ES-I3 (cell line): ENCODE measurements at regions not wholly inside any gene's neighbourhood (a gene's known extent, or its start where the extent isn't known, plus 50 kb on each side); places are given as distances from the start of the nearest gene placed in this dataset.
"Not testable (repeated sequence)": the region's sequence is repeated elsewhere in the genome, so short reads cannot be mapped to it uniquely, and the experiment has no call there.

Experiments used
- H3K36me3 ChIP-seq: 2 replicates; pipeline ENCODE4 v1.6.1; 2013; ENCODE audit warnings: mild to moderate bottlenecking, low read length, control low read depth, moderate library complexity; ENCODE audit not compliant: insufficient read depth
- H3K4me1 ChIP-seq: 2 replicates; pipeline ENCODE4 v1.6.1; 2013; ENCODE audit warnings: mild to moderate bottlenecking, control low read depth, low read length; ENCODE audit not compliant: insufficient read depth
- H3K9ac ChIP-seq: 2 replicates; pipeline ENCODE4 v1.6.1; 2013; ENCODE audit warnings: low read depth, mild to moderate bottlenecking, low read length, moderate library complexity
- H3K9me3 ChIP-seq: 2 replicates; pipeline ENCODE4 v1.6.1; 2013; ENCODE audit warnings: mild to moderate bottlenecking, low read length, moderate library complexity; ENCODE audit not compliant: control insufficient read depth, insufficient read depth

DNA sequence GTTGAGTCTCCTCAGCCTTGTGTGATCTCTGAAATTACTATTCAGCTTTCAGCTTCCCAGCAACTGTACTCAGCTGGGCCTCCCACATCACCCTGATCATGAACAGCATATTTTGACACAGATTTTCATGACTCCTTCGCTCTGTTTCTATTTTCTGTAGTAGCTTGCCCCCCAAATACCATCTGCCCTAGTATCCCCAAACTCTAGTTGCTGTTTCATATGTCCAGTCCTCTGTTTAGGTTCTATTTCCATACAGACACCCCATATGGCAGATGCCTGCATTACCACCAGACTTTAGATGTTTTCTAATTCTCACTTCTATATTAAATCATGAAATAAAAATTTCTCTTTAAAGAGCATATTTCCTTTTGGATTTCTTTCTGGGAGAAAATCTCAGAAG is 217.2 kb upstream of the ARPP21 start:
- Histone ChIP-seq H3K9me3 (no peaks in the 10 kb centered on the region), H3K9ac (no peak overlapping the region), H3K36me3 (no peaks in the 10 kb centered on the region), H3K4me1 (no peaks in the 10 kb centered on the region)

DNA sequence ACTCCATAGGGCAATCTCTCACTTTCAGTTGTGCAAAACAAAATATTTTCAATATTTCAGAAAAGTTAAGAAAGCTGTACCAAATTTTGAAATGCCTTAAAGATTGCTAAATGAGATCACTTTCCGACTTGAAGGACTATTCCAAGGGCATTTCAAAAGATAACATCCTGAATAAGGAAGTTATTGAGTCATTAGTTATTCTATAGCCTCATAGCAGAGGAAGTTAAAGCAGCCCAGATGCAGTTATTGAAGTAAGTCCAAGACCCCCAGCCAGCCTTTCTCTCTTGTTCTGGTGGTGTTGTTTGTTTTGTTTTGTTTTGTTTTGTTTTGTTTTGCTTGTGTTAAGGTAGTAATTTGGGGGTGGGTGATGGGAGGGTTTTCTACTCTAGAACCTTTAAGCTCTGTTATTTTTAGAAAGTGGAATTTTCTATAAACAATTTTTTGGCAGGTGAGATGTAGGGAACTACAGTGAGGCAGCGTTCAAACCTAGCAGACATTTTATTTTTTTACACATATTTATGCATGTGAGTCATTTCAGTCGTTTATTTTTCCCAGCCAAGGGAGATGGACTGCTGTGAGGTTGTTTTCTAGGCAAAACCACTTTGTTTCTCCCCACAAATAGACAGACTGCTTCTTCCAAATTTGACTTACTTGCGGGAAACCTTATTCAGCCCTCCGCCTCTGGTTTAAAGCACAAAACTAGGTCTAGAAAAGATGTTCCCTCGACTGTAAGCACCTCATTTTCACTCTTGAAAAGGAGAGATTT is 216.3 kb upstream of the ARPP21 start:
- Histone ChIP-seq H3K9ac (no peak overlapping the region), H3K36me3 (no peaks in the 10 kb centered on the region), H3K9me3 (no peaks in the 10 kb centered on the region), H3K4me1 (no peaks in the 10 kb centered on the region)

DNA sequence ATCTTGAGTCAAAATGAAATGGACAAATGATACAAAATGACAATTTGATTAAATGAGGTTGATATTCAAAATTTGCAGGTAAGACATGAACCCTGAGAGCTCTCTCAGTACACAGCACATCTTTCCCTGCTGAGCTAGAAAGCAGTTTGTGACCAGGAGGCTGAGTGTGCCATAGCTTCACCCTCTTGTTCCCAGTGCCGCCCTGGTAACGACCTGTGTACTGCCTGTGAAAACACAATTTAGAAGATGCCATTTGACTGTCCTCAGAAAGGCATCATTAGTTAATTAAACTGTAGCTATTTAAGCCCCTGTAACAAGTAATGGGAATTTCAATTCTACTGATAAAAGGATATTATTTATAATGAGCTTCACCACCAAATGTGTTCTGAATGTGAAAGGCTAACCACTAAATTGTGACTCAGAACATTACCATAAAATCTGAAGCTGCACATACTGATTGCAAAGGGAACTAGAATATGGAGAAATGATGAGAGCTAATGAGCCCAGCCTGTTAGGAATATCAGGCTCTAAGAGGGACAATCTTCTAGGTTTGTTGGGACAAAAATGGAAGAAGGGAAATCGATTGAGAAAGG is 212.9 kb upstream of the ARPP21 start:
- H3K9me3 ChIP-seq = no peaks in the 10 kb centered on the region; the same call in 1 of the 2 replicates
- no peaks in the 10 kb centered on the region for H3K4me1 ChIP-seq
- no peaks in the 10 kb centered on the region for H3K36me3 ChIP-seq
- H3K9ac ChIP-seq = no peak overlapping the region

DNA sequence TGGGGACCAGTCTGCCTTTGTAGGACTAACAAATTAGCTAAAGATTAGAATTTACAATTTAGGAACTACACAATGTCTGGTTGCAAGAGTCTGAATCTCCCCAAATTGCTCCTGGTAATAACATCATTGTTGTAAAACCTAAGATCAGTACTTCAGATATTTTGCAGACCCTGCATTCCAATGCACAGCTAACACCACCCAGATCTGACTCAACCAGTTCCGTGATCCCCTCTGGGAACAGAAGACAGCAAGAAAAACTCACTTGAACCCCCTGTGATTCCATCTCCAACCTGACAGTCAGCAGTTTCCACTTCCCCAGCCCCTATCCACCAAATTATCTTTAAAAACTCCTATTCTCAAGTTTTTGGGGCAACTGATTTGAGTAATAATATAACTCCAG is 201.9 kb upstream of the ARPP21 start:
- Histone ChIP-seq H3K9ac (no peak overlapping the region), H3K9me3 (0 out of 2 replicates have a peak, but pooled peaks cover 12% of the 10 kb centered on the region), H3K36me3 (no peaks in the 10 kb centered on the region), H3K4me1 (no peaks in the 10 kb centered on the region)

DNA sequence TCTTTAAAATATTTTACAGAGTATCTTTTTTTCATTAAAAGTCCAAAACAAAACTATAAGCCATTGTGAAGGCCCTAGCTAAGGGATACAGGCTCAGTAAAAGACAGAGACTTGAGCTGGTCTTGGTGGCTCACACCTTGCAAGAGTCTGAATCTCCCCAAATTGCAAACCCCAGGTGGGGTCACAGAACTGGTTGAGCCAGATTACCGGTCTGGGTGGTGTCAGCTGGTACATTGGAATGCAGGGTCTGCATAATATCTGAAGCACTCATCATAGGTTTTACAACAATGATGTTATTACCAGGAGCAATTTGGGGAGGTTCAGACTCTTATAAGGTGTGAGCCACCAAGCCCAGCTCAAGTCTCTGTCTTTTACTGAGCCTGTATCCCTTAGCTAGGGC is 201.2 kb upstream of the ARPP21 start:
- no peaks in the 10 kb centered on the region for H3K4me1 ChIP-seq
- 0 out of 2 replicates have a peak, but pooled peaks cover 12% of the 10 kb centered on the region for H3K9me3 ChIP-seq
- H3K36me3 ChIP-seq = no peaks in the 10 kb centered on the region
- no peak overlapping the region for H3K9ac ChIP-seq

DNA sequence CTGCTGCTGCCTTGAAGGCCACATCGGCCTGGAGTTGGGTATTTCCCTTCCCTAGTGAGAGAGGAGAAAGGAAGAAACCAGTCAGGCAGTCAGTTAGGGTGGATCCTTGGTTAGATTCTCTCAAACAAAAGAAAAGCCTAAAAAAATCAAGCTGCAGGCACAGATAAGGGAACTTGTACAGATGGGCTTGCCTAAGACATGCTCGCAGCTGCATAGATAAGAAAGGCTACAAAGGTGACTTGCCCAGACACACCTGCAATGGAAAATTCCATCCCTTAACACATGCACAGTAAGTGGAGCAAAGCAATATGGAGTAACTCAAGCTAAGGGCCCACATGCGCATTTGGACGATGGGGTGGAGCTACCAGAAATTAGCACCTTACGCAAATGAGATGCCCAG is 199.7 kb upstream of the ARPP21 start:
- Histone ChIP-seq H3K36me3 (no peaks in the 10 kb centered on the region), H3K9ac (no peak overlapping the region), H3K4me1 (no peaks in the 10 kb centered on the region), H3K9me3 (0 out of 2 replicates have a peak, but pooled peaks cover 12% of the 10 kb centered on the region)

DNA sequence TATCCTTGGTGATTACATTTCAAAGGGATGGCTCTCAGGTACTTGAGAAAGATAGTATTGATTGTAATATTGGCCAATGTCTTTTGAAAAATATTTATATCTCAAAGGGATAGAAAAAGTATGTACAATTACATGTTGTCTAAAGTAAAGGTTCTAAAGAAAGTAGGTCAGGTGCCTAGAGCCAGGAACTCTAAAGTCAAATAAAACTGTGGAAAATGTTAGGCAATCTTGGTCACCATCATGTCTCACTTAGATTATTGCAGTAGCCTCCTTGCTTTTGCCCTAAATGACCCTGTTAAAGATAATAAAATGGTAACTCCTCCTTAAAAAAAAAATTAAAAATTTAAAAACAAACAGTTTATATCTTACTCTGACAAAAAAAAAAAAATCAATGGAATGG is 198.5 kb upstream of the ARPP21 start:
- Histone ChIP-seq H3K4me1 (no peaks in the 10 kb centered on the region), H3K9ac (no peak overlapping the region), H3K9me3 (0 out of 2 replicates have a peak, but pooled peaks cover 12% of the 10 kb centered on the region), H3K36me3 (no peaks in the 10 kb centered on the region)

DNA sequence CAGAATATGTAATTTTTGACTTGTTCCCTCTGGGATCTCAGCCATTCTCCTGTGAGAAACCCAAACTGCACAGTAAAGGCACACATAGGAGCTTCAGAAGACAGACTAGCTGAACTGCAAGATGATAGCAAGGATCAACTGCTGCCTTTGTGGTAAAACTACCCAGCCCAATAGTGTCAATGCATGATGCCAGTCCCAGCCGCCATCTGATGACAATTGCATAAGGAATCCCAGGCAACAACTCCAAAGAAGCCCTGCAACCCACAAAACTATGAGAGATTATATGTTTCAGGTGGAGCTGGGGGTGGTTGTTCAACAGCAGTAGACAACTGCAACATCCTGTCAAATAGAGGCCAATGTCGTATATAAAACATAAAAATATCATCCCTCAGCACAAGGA is 192.4 kb upstream of the ARPP21 start:
- H3K9ac ChIP-seq = no peak overlapping the region

DNA sequence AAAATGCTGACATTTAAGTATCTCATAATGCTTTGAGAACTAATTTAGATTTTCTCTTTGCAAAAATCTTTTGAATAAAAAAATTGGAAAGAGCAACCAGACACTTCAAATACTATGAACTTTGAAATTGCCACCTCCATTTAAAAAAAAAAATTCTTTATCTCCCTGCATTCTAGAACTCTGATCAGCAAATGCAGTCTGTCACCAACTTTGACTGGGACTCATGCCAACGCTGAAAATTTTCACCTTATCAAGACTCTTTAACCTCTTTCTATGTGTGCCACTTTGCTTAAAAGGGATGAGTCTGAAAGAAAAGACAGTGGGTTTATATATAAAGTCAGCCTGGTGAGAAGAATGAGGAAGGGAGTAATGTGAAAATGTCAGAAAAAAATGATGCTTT is 191.2 kb upstream of the ARPP21 start:
- H3K4me1 ChIP-seq = no peaks in the 10 kb centered on the region
- no peaks in the 10 kb centered on the region for H3K9me3 ChIP-seq
- no peak overlapping the region for H3K9ac ChIP-seq
- no peaks in the 10 kb centered on the region for H3K36me3 ChIP-seq

More for the DNA sequence above, 192.4 kb upstream of the ARPP21 start:
- H3K4me1 ChIP-seq = no peaks in the 10 kb centered on the region
- H3K36me3 ChIP-seq = no peaks in the 10 kb centered on the region
- H3K9me3 ChIP-seq = no peaks in the 10 kb centered on the region

DNA sequence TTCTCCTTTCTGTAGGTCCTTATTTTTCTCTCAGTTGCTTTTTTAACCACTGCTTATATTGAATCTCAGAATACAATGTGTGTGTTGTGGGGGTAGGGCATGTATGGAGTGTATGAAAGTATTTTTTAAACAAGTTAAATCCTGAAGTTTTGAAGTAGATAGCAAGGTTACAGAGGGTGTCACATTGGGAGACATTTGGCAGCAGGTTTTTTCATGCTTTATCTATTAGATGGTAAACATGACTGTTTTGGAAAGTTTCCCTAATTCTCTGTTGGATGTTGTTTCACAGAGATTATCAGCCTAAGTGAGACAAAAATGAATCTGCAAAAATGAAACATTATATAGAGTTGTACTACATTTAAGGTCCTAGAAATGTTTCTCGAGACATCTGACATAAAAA is 190.6 kb upstream of the ARPP21 start:
- Histone ChIP-seq H3K9me3 (no peaks in the 10 kb centered on the region), H3K4me1 (no peaks in the 10 kb centered on the region), H3K36me3 (no peaks in the 10 kb centered on the region), H3K9ac (no peak overlapping the region)

DNA sequence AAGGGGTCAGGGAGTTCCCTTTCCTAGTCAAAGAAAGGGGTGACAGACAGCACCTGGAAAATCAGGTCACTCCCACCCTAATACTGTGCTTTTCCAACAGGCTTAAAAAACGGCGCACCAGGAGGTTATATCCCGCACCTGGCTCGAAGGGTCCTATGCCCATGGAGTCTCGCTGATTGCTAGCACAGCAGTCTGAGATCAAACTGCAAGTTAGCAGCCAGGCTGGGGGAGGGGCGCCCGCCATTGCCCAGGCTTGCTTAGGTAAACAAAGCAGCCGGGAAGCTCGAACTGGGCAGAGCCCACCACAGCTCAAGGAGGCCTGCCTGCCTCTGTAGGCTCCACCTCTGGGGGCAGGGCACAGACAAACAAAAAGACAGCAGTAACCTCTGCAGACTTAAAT is 184.5 kb upstream of the ARPP21 start:
- H3K36me3 ChIP-seq = not testable (repeated sequence)

DNA sequence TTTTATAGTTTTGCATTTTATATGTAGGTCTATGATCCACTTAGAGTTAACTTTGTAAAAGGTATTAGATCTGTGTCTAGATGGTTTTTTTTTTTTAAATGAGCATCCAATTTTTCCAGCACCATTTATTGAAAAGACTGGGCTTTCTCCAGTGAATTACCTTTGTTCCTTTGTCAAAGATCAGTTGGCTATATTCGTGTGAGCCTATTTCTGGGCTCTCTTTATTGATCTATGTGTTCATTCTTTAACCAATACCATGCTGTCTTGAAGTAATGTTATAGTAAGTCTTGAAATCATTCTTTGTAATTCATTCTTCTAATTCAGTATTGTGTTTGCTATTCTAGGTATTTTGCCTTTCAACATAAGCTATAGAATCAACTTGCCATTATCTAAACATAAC is 165.4 kb upstream of the ARPP21 start:
- H3K9me3 ChIP-seq = 0 out of 2 replicates have a peak, but pooled peaks cover 3% of the 10 kb centered on the region
- no peaks in the 10 kb centered on the region for H3K36me3 ChIP-seq
- H3K4me1 ChIP-seq = no peaks in the 10 kb centered on the region
- no peak overlapping the region for H3K9ac ChIP-seq

More for the DNA sequence above, 184.5 kb upstream of the ARPP21 start:
- H3K4me1 ChIP-seq, H3K9ac ChIP-seq, H3K9me3 ChIP-seq: not testable (repeated sequence)

DNA sequence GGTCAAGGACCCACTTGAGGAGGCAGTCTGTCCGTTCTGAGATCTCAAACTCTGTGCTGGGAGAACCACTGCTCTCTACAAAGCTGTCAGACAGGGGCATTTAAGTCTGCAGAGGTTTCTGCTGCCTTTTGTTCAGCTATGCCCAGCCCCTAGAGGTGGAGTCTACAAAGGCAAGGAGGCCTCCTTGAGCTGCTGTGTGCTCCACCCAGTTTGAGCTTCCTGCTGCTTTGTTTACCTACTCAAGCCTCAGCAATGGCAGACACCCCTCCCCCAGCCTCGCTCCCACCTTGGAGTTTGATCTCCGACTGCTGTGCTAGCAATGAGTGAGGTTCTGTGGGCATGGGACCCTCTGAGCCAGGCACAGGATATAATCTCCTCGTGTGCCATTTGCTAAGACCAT is 156.8 kb upstream of the ARPP21 start:
- not testable (repeated sequence) for H3K9ac ChIP-seq, H3K36me3 ChIP-seq, H3K9me3 ChIP-seq, H3K4me1 ChIP-seq

DNA sequence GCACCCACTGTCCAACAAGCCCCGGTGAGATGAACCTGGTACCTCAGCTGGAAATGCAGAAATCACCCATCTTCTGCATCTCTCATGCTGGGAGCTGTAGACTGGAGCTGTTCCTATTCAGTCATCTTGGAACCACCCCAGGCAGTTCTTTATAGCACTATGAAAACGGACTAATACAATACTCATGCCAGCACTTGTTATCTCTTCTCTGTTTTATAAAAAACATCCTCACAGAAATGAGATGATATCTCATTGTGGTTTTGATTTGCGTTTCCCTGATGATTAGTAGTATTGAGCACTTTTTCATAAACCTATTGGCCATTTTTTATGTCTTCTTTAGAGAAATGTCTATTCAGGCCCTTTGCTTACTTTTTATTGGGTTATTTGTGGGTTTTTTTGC is 156.2 kb upstream of the ARPP21 start:
- H3K9ac ChIP-seq = no peak overlapping the region
- H3K36me3 ChIP-seq = no peaks in the 10 kb centered on the region
- no peaks in the 10 kb centered on the region for H3K4me1 ChIP-seq
- peaks cover 3% of the 10 kb centered on the region; the same call in 1 of the 2 replicates for H3K9me3 ChIP-seq

DNA sequence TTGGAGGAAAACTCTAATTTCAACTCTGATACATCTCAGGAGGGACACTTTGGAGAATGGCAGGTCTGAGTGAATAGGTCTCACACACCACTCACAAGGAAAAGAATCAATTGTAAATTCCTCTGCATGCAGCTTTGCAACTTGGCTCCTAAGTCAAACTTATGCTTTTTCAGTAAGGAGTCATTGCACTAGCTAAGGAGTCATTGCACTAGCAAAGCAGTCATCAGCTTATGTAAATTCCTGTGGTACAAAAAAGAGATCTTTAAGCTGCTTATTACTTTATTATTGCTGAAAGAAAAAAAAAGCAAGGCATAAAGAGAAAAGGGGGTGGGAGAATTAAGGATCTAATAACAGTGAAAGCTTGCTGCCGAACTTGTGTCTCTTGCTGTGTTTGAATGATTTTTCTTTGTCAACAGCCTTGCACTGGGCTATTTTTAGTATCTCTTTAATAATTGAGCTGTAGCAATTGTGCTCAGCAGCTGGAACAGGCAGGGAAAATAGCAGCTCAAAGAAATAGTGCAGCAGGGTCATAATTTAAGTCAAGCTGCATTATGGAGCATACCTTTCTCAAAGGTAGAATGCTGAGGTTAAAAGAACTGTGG is 154.3 kb upstream of the ARPP21 start:
- peaks cover 3% of the 10 kb centered on the region; the same call in 1 of the 2 replicates for H3K9me3 ChIP-seq
- H3K9ac ChIP-seq = no peak overlapping the region
- no peaks in the 10 kb centered on the region for H3K36me3 ChIP-seq
- no peaks in the 10 kb centered on the region for H3K4me1 ChIP-seq
